HepG2 (cell line): ENCODE measurements at regions not wholly inside any gene's neighbourhood (a gene's known extent, or its start where the extent isn't known, plus 50 kb on each side); places are given as distances from the start of the nearest gene placed in this dataset.

Experiments
- ATAC-seq: fragments of 200-7000 bp; cut with Tn5 transposase; 3 replicates; pipeline ENCODE4 v1.9.1; 2020; ENCODE audit warnings: mild to moderate bottlenecking, moderate library complexity
- BruUV-seq: library from RNA; stranded (reverse); fragments of 400-500 nt; replicated peaks from 2 replicates; lab custom pipeline; 2021; lab: Mats Ljungman, UMichigan
- CTCF ChIA-PET: fragments of 300-600 bp; formaldehyde crosslinking; extraction: SDS; loops from one replicate; lab custom pipeline; 2021; ENCODE audit warnings: low total read pairs, inconsistent platforms, low intra/inter-chr PET ratio; lab: Yijun Ruan, JAX
- POLR2A ChIA-PET: fragments of 350-600 bp; sonication (Branson Sonifier 250); formaldehyde crosslinking; loops from one replicate; lab custom pipeline; 2020; ENCODE audit warnings: antibody characterized with exemption, inconsistent platforms; lab: Yijun Ruan, JAX
- DNase-seq: peaks from one replicate; pipeline ENCODE4 v3.0.0-alpha.2; 2015; ENCODE audit warnings: low spot score
- FAIRE-seq: peaks from 3 replicates; lab custom pipeline; 2011; peaks lifted over from hg19 to GRCh38; lab: Jason Lieb, UNC
- H2AFZ ChIP-seq: one replicate; pipeline ENCODE4 v1.6.1; 2011; ENCODE audit warnings: low read length, inconsistent platforms
- H3K27ac ChIP-seq: fragments of 300-600 bp; 3 replicates; pipeline ENCODE4 v1.8.0; 2011; ENCODE audit warnings: mixed run types, mild to moderate bottlenecking, mixed read lengths, low read length, inconsistent platforms; ENCODE audit not compliant: insufficient read depth; ENCODE audit errors: extremely low read length
- H3K27me3 ChIP-seq, 2 experiments: fragments of 200-600 bp in 1 of 2; 2 replicates in 1 of 2; 3 replicates in 1 of 2; pipeline versions ENCODE4 v1.6.0 to v1.8.0; 2011; ENCODE audit warnings: low read length in 2 of 2, mild to moderate bottlenecking in 2 of 2, moderate library complexity in 2 of 2, inconsistent platforms in 1 of 2; ENCODE audit not compliant: insufficient read depth in 2 of 2, control insufficient read depth in 1 of 2
- H3K36me3 ChIP-seq, 2 experiments: fragments of 200-600 bp in 1 of 2; replicated peaks in 1 of 2; 2 replicates in 1 of 2; 3 replicates in 1 of 2; pipeline versions ENCODE4 v1.5.1 to v1.8.0; 2011; ENCODE audit warnings: low read length in 2 of 2, inconsistent platforms in 1 of 2; ENCODE audit not compliant: insufficient read depth in 2 of 2, control insufficient read depth in 1 of 2
- H3K4me1 ChIP-seq: 2 replicates; pipeline ENCODE4 v1.5.1; 2012; ENCODE audit warnings: low read length, inconsistent platforms; ENCODE audit not compliant: insufficient read depth
- H3K4me2 ChIP-seq: 2 replicates; pipeline ENCODE4 v1.6.0; 2011; ENCODE audit warnings: low read depth, low read length, inconsistent platforms
- H3K4me3 ChIP-seq, 3 experiments: fragments of 200-600 bp in 1 of 3; sonication (generic), shearing (Covaris generic) in 1 of 3; replicated peaks in 1 of 3; 2 replicates each; pipeline ENCODE4 v1.5.1; 2011 to 2016; ENCODE audit warnings: low read length in 3 of 3, inconsistent platforms in 2 of 3, low read depth in 2 of 3, mild to moderate bottlenecking in 2 of 3, control low read depth in 1 of 3, mixed read lengths in 1 of 3; ENCODE audit not compliant: insufficient read depth in 1 of 3
- H3K79me2 ChIP-seq: one replicate; pipeline ENCODE4 v1.6.1; 2011; ENCODE audit warnings: low read length, inconsistent platforms; ENCODE audit not compliant: insufficient read depth
- H3K9ac ChIP-seq: 2 replicates; pipeline ENCODE4 v1.6.0; 2011; ENCODE audit warnings: mild to moderate bottlenecking, low read depth, low read length, inconsistent platforms; ENCODE audit not compliant: insufficient read depth
- H3K9me3 ChIP-seq: 2 replicates; pipeline ENCODE4 v1.5.1; 2012; ENCODE audit warnings: mild to moderate bottlenecking, low read length
- H4K20me1 ChIP-seq: 2 replicates; pipeline ENCODE4 v1.6.0; 2011; ENCODE audit warnings: inconsistent platforms, mild to moderate bottlenecking, low read length, moderate library complexity; ENCODE audit not compliant: insufficient read depth
- ADNP ChIP-seq: sonication (generic); formaldehyde crosslinking; IDR thresholded peaks from 2 replicates; pipeline ENCODE4 v1.4.0; 2020; ENCODE audit warnings: missing genetic modification reagents
- CAMTA2 ChIP-seq: sonication (generic); formaldehyde crosslinking; IDR thresholded peaks from 2 replicates; pipeline ENCODE4 v1.4.0; 2020; ENCODE audit warnings: mild to moderate bottlenecking, missing genetic modification reagents, borderline replicate concordance
- HMGXB3 ChIP-seq: sonication (generic); formaldehyde crosslinking; IDR thresholded peaks from 2 replicates; pipeline ENCODE4 v1.4.0; 2020; ENCODE audit warnings: missing genetic modification reagents, borderline replicate concordance
- MEIS2 ChIP-seq: sonication (generic); formaldehyde crosslinking; IDR thresholded peaks from 2 replicates; pipeline ENCODE4 v1.9.0; 2021; ENCODE audit warnings: mild to moderate bottlenecking, missing genetic modification reagents
- POLR2A ChIP-seq, 2 experiments: IDR thresholded peaks; 2 replicates each; pipeline ENCODE4 v1.6.1; 2011; ENCODE audit warnings: low read depth in 2 of 2, low read length in 2 of 2, mild to moderate bottlenecking in 1 of 2, moderate library complexity in 1 of 2; ENCODE audit not compliant: insufficient read depth in 1 of 2
- SRSF9 ChIP-seq: fragments of 200-400 bp; formaldehyde crosslinking; IDR thresholded peaks from 2 replicates; pipeline ENCODE4 v1.6.1; 2018; ENCODE audit warnings: borderline replicate concordance, mild to moderate bottlenecking, low read depth, low read length; ENCODE audit not compliant: insufficient read depth, poor library complexity, severe bottlenecking
- ZNF253 ChIP-seq: sonication (generic); formaldehyde crosslinking; IDR thresholded peaks from 2 replicates; pipeline ENCODE4 v1.8.0; 2022; ENCODE audit warnings: mild to moderate bottlenecking, missing genetic modification reagents, borderline replicate concordance
- ZNF678 ChIP-seq: sonication (generic); formaldehyde crosslinking; IDR thresholded peaks from 2 replicates; pipeline ENCODE4 v1.4.0; 2020; ENCODE audit warnings: mild to moderate bottlenecking, missing genetic modification reagents
- WGBS: methylation state at CpG from one replicate; pipeline ENCODE4 v1.1.6; 2017; ENCODE audit warnings: low lambda C conversion rate; 5-methylcytosine and 5-hydroxymethylcytosine counted together
- in situ Hi-C: cut with HindIII; loops from 2 replicates; pipeline ENCODE4 v1.10.0; 2017; ENCODE audit warnings: low pct_unique_long_range_greater_than_20kb; ENCODE audit not compliant: extremely low pct_ligation_motif_present
- intact Hi-C: fragments of 100-400 bp; cut with micrococcal nuclease; formaldehyde crosslinking; loops from one replicate; pipeline ENCODE4 v1.10.0; 2022; ENCODE audit not compliant: unreplicated experiment

GRCh38 chr7:10579561-10579960, 394.1 kb upstream of the PHF14 start:
- FAIRE-seq = no peak
- Histone ChIP-seq H3K4me2 (no peak overlapping the region), H3K36me3 (no peaks in the 10 kb centered on the region), H2AFZ (no peak overlapping the region), H4K20me1 (no peaks in the 10 kb centered on the region), H3K4me1 (no peaks in the 10 kb centered on the region), H3K4me3 (no peak overlapping the region), H3K79me2 (no peaks in the 10 kb centered on the region), H3K9me3 (no peaks in the 10 kb centered on the region), H3K9ac (no peak overlapping the region), H3K27me3 (no peaks in the 10 kb centered on the region), H3K27ac (no peak overlapping the region)
- intact Hi-C loops = no loop called here
- CTCF ChIA-PET = no interaction called here
- POLR2A ChIA-PET = no interaction called here
- no peak for DNase-seq
- 40% methylated on average over 2 of the region's 3 CpGs for WGBS
- no peak for TF ChIP-seq CAMTA2
- no peak for TF ChIP-seq MEIS2 (CRISPR knock-in tag)
- TF ChIP-seq ZNF678 = no peak
- TF ChIP-seq POLR2A (IDR thresholded peaks at IDR 0.05; ENCODE audit: insufficient read depth in 1 of 2, low read depth in 2 of 2, low read length in 2 of 2) = no peak
- no peak for TF ChIP-seq SRSF9
- no peak for TF ChIP-seq ADNP
- TF ChIP-seq HMGXB3 (CRISPR knock-in tag) = no peak
- TF ChIP-seq ZNF253 (CRISPR knock-in tag) = no peak
- TF ChIP-seq, all 625 proteins: peak for 0
- in situ Hi-C loops = no loop called here
- BruUV-seq = no TSS peak
- no peak for ATAC-seq
